NT2/D1 (cell line): ENCODE measurements at regions not wholly inside any gene's neighbourhood (a gene's known extent, or its start where the extent isn't known, plus 50 kb on each side); places are given as distances from the start of the nearest gene placed in this dataset.

ENCODE experiments used
- DNase-seq: peaks from one replicate; pipeline ENCODE4 v3.0.0-alpha.2; 2011; ENCODE audit warnings: low read depth, low spot score
- H3K27me3 ChIP-seq: 2 replicates; pipeline ENCODE4 v1.6.0; 2011; ENCODE audit warnings: mild to moderate bottlenecking; ENCODE audit not compliant: insufficient read length, insufficient read depth
- H3K36me3 ChIP-seq: 2 replicates; pipeline ENCODE4 v1.6.1; 2011; ENCODE audit warnings: mild to moderate bottlenecking, low read length, mixed read lengths; ENCODE audit not compliant: insufficient read depth, insufficient read length
- H3K4me1 ChIP-seq: 2 replicates; pipeline ENCODE4 v1.5.1; 2011; ENCODE audit not compliant: insufficient read depth, insufficient read length
- H3K4me3 ChIP-seq: 2 replicates; pipeline ENCODE4 v1.5.1; 2011; ENCODE audit warnings: low read depth; ENCODE audit not compliant: insufficient read length
- H3K9ac ChIP-seq: 2 replicates; pipeline ENCODE4 v1.6.0; 2011; ENCODE audit warnings: low read depth; ENCODE audit not compliant: insufficient read length
- H3K9me3 ChIP-seq: 2 replicates; pipeline ENCODE4 v1.5.1; 2011; ENCODE audit warnings: mild to moderate bottlenecking, low read length; ENCODE audit not compliant: insufficient read depth
- SUZ12 ChIP-seq: IDR thresholded peaks from 2 replicates; pipeline ENCODE4 v1.6.1; 2011; ENCODE audit not compliant: insufficient read length, insufficient read depth; ENCODE audit errors: extremely low read depth
- YY1 ChIP-seq: IDR thresholded peaks from 2 replicates; pipeline ENCODE4 v1.6.1; 2011; ENCODE audit not compliant: insufficient read length, insufficient read depth
- ZNF274 ChIP-seq: IDR thresholded peaks from 2 replicates; pipeline ENCODE4 v1.6.1; 2011; ENCODE audit warnings: mild to moderate bottlenecking, low read depth, low read length

DNA sequence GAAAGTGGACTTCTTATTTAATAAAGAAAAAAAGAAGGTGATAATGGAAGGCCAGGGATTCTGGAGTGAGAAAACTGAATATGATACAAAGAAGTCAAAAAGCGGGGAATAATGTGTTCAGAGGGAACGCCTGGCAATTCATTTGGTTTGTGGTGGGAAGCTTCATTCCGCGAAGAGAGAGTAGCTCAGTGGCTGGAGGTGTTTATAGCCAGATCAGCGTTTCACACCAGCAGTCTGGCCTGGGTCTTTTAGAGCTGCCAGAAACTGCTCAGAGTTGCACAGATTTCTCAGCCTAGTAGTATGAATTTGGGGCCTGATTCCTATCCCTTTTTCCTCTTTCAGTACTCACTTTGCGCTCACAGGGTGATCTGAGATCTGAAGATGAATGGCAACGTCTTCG, 67.8 kb upstream of the IPO9 start:
- TF ChIP-seq SUZ12: no peak
- TF ChIP-seq YY1: no peak
- no peak for TF ChIP-seq ZNF274
- Histone ChIP-seq H3K9ac (no peak overlapping the region), H3K9me3 (no peaks in the 10 kb centered on the region), H3K36me3 (peaks cover 12% of the 10 kb centered on the region), H3K4me3 (no peak overlapping the region), H3K27me3 (no peaks in the 10 kb centered on the region), H3K4me1 (peaks cover 2% of the 10 kb centered on the region)
- DNase-seq: no peak

DNA sequence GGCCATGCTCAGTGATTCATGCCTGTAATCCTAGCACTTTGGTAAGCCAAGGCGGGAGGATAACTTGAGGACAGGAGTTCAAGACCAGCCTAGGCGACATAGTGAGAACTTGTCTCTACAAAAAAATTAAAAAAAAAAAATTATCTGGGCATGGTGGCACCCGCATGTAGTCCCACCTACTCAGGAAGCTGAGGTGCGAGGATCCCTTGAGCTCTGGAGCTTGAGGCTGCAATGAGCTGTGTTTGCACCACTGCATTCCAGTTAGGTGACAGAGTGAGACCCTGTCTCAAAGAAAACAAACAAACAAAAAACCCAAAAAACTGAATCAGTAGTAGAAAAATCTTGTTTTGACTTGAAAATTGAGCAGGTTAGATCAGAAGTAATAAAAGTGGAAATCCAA, 67.1 kb upstream of the IPO9 start:
- no peak overlapping the region for H3K9ac ChIP-seq
- no peaks in the 10 kb centered on the region for H3K9me3 ChIP-seq
- no peak for DNase-seq
- H3K36me3 ChIP-seq: peaks cover 12% of the 10 kb centered on the region
- no peaks in the 10 kb centered on the region for H3K27me3 ChIP-seq
- no peak for TF ChIP-seq YY1
- H3K4me1 ChIP-seq: peaks cover 2% of the 10 kb centered on the region
- no peak overlapping the region for H3K4me3 ChIP-seq

DNA sequence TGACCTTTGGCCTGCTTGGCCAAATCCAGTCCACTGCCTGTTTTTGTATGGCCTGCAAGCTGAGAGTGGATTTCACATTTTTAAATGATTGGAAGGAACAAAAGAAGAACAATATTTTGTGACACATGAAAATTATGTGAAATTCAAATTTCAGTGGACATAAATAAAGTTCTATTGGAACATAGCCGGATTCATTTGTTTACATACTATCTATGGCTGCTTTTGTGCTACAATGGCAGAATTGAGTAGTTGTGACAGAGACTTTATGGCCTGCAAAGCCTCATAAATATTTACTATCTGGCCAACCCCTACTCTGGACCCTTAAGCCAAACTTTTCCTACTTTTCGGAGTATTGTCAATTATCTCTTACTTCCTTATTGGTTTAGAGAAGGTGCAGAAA, 66.6 kb upstream of the IPO9 start:
- TF ChIP-seq ZNF274 (no peak), YY1 (no peak), SUZ12 (no peak)
- Histone ChIP-seq H3K9me3 (no peaks in the 10 kb centered on the region), H3K4me1 (peaks cover 2% of the 10 kb centered on the region), H3K27me3 (no peaks in the 10 kb centered on the region), H3K4me3 (no peak overlapping the region), H3K36me3 (peaks cover 9% of the 10 kb centered on the region), H3K9ac (no peak overlapping the region)
- no peak for DNase-seq

DNA sequence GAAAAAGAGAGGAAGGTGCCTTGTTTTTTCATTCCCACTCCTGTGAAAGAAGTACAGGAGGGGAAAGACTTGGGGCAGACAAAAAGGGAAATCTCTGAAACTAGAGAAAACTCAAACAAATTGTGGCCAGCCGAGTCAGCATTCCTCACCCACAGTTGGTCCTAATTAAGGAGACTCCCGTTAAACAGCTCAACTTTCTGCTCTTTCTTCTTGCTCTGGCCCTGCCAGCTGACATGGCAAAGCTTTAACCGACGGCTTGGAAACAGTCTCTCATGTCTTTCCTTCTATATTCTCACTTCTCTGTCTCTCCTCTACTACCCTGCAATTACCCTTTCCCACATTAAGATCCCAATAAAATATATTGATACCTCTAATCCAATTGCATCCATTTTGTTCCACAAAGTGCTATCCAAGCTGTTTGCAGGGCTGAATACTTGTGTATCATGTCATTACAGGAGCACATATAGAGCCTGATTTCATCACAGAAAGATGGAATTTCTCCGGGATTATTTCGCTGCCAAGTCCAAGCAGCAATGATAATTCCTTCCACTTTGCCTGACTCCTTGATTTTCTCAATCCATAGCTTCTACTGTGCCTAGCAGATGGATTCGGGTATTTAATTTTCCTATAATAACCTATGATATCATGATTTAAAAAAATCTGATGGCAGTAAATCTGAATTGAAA, 65.4 kb upstream of the IPO9 start:
- no peak for DNase-seq
- Histone ChIP-seq H3K4me1 (peaks cover 2% of the 10 kb centered on the region), H3K27me3 (no peaks in the 10 kb centered on the region), H3K36me3 (peaks cover 8% of the 10 kb centered on the region), H3K9ac (no peak overlapping the region), H3K9me3 (no peaks in the 10 kb centered on the region), H3K4me3 (no peak overlapping the region)
- TF ChIP-seq YY1 (no peak), ZNF274 (no peak), SUZ12 (no peak)

DNA sequence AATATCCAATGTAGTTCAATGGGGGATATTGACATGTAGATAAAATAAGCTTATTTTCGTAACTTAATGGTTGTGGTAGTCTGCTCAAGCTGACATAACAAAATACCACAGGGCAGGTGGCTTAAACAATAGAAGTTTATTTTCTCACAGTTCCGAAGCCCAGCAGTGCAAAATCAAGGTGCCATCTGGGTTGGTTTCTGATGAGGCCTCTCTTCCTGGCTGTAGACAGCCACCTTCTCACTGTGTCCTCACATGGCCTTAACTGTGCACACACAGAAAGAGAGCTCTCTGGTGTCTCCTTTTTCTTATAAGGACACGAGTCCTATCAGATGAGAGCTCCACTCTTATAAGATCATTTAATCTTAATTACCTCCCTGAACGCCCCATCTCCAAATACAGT, 64.8 kb upstream of the IPO9 start:
- no peak for DNase-seq
- Histone ChIP-seq H3K4me3 (no peak overlapping the region), H3K27me3 (no peaks in the 10 kb centered on the region), H3K9ac (no peak overlapping the region), H3K9me3 (no peaks in the 10 kb centered on the region), H3K36me3 (peaks cover 8% of the 10 kb centered on the region), H3K4me1 (peaks cover 2% of the 10 kb centered on the region)
- TF ChIP-seq YY1 (no peak), SUZ12 (no peak), ZNF274 (no peak)

DNA sequence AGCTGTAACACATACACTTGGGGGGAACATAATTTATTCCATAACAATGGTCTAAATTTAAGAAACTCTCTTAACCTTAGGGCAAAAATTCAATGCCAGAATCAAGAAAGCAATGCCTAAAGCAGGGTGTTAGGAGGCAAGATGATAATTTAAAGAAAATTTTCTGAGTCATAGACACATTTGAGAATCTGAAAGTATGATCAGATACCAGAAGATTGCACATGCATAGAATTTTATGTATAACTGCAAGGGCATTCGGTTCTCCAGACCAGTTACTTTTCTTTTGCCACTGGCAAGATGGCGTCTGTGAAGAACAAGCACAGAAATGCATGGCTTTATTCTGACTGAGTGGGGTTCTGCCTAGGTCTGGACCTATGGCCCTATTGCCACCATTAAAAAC, 64.4 kb upstream of the IPO9 start:
- no peak overlapping the region for H3K4me3 ChIP-seq
- H3K9ac ChIP-seq: no peak overlapping the region
- DNase-seq: no peak
- peaks cover 2% of the 10 kb centered on the region for H3K4me1 ChIP-seq
- no peaks in the 10 kb centered on the region for H3K27me3 ChIP-seq
- no peak for TF ChIP-seq ZNF274
- no peak for TF ChIP-seq YY1
- no peak for TF ChIP-seq SUZ12
- H3K9me3 ChIP-seq: no peaks in the 10 kb centered on the region
- H3K36me3 ChIP-seq: peaks cover 8% of the 10 kb centered on the region

DNA sequence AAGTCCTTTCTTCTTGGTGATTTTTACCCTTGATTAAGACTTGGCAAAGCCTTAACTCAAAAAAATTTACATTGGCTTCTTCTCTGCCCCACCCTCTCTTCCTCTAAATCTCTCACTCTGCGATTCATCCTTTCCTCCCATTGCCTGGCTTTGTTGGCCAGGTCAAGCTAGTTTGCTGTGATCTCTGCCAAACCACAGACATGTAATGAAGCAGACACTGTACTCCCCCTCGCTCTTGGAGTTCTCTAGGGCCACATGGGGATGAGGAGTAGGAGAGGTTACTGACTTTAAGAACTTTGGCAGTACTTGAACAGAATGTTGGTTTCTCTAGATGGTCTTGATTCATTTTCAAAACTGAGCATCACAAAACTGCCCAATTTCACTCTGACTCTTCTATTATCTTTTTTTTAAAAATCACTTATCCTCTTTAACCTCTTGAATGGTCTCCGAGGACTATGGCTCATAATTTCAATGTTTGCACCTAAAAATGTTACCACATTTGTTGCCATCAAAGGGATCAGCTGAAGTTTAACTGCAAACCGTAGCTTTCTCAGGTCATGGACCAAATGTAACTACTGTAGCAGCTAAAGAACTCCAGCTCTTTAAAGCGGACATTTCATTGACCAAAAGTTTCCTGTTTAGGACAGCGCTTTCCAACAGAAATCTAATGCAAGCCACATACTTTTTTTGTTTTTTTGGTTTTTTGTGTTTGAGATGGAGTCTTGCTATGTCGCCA, 62.7 kb upstream of the IPO9 start:
- no peak for DNase-seq
- H3K9ac ChIP-seq: no peak overlapping the region

More for the DNA sequence above, 62.7 kb upstream of the IPO9 start:
- Histone ChIP-seq H3K9me3 (peaks cover 8% of the 10 kb centered on the region), H3K27me3 (no peaks in the 10 kb centered on the region), H3K4me3 (no peak overlapping the region), H3K4me1 (peaks cover 2% of the 10 kb centered on the region), H3K36me3 (peaks cover 11% of the 10 kb centered on the region)
- no peak for TF ChIP-seq ZNF274
